Tibial nerve (tissue), 3 donors: ENCODE measurements at regions not wholly inside any gene's neighbourhood (a gene's known extent, or its start where the extent isn't known, plus 50 kb on each side); places are given as distances from the start of the nearest gene placed in this dataset.

ENCODE experiments used
- CTCF ChIP-seq, 5 experiments: fragments of 200-600 bp in 3 of 5; fragments of 450-650 bp in 2 of 5; sonication (generic) in 3 of 5; IDR thresholded peaks; one replicate each; pipeline ENCODE4 v1.5.1; 2016 to 2019; ENCODE audit warnings: antibody characterized with exemption in 5 of 5, mild to moderate bottlenecking in 3 of 5, moderate library complexity in 2 of 5
- POLR2A ChIP-seq, 2 donors: fragments of 450-650 bp; IDR thresholded peaks; one replicate each; pipeline ENCODE4 v1.6.1; 2017; ENCODE audit warnings: antibody characterized with exemption in 2 of 2, mild to moderate bottlenecking in 2 of 2, moderate library complexity in 2 of 2

- no peak for TF ChIP-seq POLR2A (IDR thresholded peaks at IDR 0.05)
- TF ChIP-seq CTCF (IDR thresholded peaks at IDR 0.05) = no peak
Observed at GRCh38 chr13:111665691-111666095, 345.3 kb downstream of the TEX29 start.
